Retinal pigment epithelial cell (primary cell): ENCODE measurements at regions not wholly inside any gene's neighbourhood (a gene's known extent, or its start where the extent isn't known, plus 50 kb on each side); places are given as distances from the start of the nearest gene placed in this dataset.
A peak's percentile ranks its signal among the peaks of the same experiment; 100 is the strongest.
"Not testable (repeated sequence)": the region's sequence is repeated elsewhere in the genome, so short reads cannot be mapped to it uniquely, and the experiment has no call there.

Source experiments
- DNase-seq: peaks from one replicate; pipeline ENCODE4 v3.0.0-alpha.2; 2010; ENCODE audit warnings: low read depth
- H3K4me3 ChIP-seq: 2 replicates; pipeline ENCODE4 v1.5.1; 2011; ENCODE audit warnings: mild to moderate bottlenecking, low read length, control low read depth, moderate library complexity
- CTCF ChIP-seq: conservative IDR thresholded peaks from 2 replicates; pipeline ENCODE4 v1.5.1; 2011; ENCODE audit warnings: low read depth, low read length, control low read depth, inconsistent platforms

DNA sequence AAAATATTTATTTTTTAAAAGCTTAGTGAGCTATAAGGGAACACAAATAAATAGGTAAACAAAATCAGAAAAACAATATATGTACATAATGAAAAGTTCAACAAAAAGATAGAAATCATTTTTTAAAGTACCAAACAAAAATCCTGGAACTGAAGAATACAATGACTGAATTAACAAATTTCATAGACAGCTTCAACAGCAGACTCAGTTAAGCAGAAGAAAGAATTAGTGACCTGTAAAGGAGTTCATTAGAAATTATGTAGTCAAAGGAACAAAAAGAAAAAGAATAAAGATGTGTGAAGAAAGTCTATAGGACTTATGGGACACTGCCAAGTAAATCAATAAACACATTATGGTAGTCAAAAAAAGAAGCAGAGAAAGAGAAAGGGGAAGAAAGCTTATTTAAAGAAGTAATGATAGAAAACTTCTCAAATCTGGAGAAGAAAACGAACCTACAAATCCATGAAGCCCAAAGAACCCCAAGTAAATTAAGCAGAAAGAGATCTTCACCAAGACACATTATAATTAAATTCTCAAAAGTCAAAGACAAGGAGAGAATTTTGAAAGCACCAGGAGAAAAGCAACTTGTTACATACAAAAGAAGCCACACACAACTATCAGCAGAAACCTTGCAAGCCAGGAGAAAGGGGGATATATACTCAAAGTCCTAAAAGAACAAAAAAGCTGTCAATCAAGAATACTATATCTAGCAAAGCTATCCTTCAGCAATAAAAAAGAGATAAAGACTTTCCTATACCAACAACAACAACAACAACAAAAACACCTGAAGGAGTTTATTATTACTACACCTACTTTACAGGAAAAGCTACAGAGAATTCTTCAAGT is 338.9 kb downstream of the PTTG2 start:
- H3K4me3 ChIP-seq: no peak overlapping the region
- DNase-seq: no peak
- TF ChIP-seq CTCF: no peak

GRCh38 chr4:38302910-38303309 is 342.7 kb downstream of the PTTG2 start:
- no peak for TF ChIP-seq CTCF
- H3K4me3 ChIP-seq: no peak overlapping the region
- DNase-seq: no peak

DNA sequence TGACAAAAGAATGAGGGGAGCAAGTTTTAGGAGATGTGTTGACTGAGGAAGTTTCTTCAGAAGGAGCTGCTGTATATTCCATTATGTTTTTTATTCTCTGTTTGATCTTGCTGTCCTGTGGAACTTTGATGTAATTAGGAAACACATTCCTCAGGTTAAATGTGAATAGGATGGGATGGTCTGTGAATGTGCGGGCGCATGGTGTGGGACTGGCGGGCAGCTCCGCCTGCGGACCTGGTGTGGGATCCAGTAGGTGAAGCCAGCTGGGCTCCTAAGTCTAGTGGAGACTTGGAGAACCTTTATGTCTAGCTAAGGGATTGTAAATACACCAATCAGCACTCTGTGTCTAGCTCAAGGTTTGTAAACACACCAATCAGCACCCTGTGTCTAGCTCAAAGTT is 344.3 kb downstream of the PTTG2 start:
- H3K4me3 ChIP-seq, DNase-seq: not testable (repeated sequence)

GRCh38 chr4:38306482-38307071 is 346.4 kb downstream of the PTTG2 start:
- DNase-seq: no peak
- no peak for TF ChIP-seq CTCF

GRCh38 chr4:38308728-38309311 is 348.6 kb downstream of the PTTG2 start:
- H3K4me3 ChIP-seq: no peak overlapping the region
- DNase-seq: peak; percentile 38
- TF ChIP-seq CTCF: no peak

More at GRCh38 chr4:38306482-38307071, 346.4 kb downstream of the PTTG2 start:
- H3K4me3 ChIP-seq: no peak overlapping the region

DNA sequence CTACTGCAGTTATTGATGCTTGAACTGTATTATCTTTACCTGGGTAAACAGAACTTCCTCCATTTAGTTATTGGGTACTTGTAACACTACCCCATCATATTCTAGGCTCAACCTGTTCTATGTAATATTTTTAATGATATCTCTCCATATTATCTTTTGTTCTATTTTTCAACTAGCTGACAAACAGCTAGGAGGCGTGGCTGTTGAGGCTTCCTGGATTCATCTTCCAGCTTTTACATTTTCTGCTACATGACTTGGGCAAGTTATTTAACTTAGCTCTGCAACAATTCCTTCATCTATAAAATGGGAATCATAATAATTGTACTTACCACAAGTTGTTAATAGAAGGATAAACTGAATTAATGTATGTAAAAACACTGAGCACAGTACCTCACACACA is 349.3 kb downstream of the PTTG2 start:
- no peak overlapping the region for H3K4me3 ChIP-seq
- no peak for TF ChIP-seq CTCF
- no peak for DNase-seq

DNA sequence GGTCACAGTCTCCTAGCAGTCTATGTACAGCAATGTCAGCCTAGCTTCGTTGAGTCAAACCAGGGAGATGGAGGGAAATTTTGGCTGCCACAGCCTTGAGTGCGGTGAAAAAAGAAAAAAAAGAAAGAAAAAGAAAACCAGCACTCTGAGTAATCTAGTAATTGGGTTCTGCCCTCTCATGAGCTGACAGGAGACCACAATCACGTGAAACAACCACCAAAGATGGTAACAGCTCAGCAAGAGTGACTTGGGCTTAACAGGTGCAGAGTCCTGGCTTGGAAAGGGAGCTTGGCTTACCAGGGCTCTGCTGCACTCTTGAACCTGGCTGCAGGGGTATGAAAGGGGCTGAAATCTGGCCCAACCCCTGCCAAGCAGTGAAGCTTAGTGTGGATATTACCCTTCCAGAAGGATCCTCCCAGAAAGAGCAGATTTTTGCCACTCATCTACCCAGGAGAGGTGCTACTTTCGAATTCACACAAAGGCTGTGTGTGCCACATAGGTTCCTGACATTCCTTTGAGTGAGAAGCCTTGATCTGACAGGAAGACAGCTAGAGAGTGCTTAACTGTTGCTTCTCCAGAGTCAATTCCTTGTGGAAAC is 350.3 kb downstream of the PTTG2 start:
- no peak for TF ChIP-seq CTCF
- no peak for DNase-seq
- H3K4me3 ChIP-seq: no peak overlapping the region
